IMR-90 (cell line): ENCODE measurements at regions not wholly inside any gene's neighbourhood (a gene's known extent, or its start where the extent isn't known, plus 50 kb on each side); places are given as distances from the start of the nearest gene placed in this dataset.

Experiments used
- ATAC-seq: fragments of 200-7000 bp; cut with Tn5 transposase; 2 replicates; pipeline ENCODE4 v1.9.1; 2020; ENCODE audit warnings: low read depth, mild to moderate bottlenecking, moderate library complexity
- BruUV-seq: library from RNA; stranded (reverse); fragments of 400-500 nt; replicated peaks from 2 replicates; lab custom pipeline; 2021; lab: Mats Ljungman, UMichigan
- CTCF ChIA-PET: fragments of 300-600 bp; formaldehyde crosslinking; extraction: SDS; loops from one replicate; lab custom pipeline; 2021; ENCODE audit warnings: antibody characterized with exemption; lab: Yijun Ruan, JAX
- POLR2A ChIA-PET: fragments of 300-600 bp; sonication (Branson Sonifier 250); formaldehyde crosslinking; loops from one replicate; lab custom pipeline; 2022; ENCODE audit warnings: antibody characterized with exemption; ENCODE audit not compliant: unreplicated experiment; lab: Charles Lee
- DNase-seq: peaks from one replicate; pipeline ENCODE4 v3.0.0; 2013
- H2AFZ ChIP-seq: replicated peaks from 2 replicates; pipeline ENCODE3; 2013; ENCODE audit warnings: low read length, mild to moderate bottlenecking; ENCODE audit not compliant: poor library complexity
- H2AK5ac ChIP-seq: 2 replicates; pipeline ENCODE4 v1.6.1; 2013; ENCODE audit warnings: low read depth, low read length, inconsistent platforms
- H2AK9ac ChIP-seq: replicated peaks from 2 replicates; pipeline ENCODE3; 2013; ENCODE audit warnings: mild to moderate bottlenecking, low read depth, low read length, moderate library complexity; ENCODE audit not compliant: poor library complexity
- H2BK120ac ChIP-seq: 2 replicates; pipeline ENCODE4 v1.6.1; 2013; ENCODE audit warnings: low read depth, low read length, inconsistent platforms
- H2BK15ac ChIP-seq: 3 replicates; pipeline ENCODE4 v1.6.1; 2013; ENCODE audit warnings: low read depth, low read length, inconsistent platforms
- H2BK20ac ChIP-seq: 2 replicates; pipeline ENCODE4 v1.6.1; 2013; ENCODE audit warnings: low read depth, mild to moderate bottlenecking, inconsistent platforms, low read length, moderate library complexity
- H2BK5ac ChIP-seq: 2 replicates; pipeline ENCODE4 v1.6.1; 2013; ENCODE audit warnings: mild to moderate bottlenecking, low read depth, low read length, inconsistent platforms; ENCODE audit not compliant: poor library complexity, severe bottlenecking
- H3K14ac ChIP-seq: replicated peaks from 2 replicates; pipeline ENCODE4 v1.6.1; 2013; ENCODE audit warnings: low read depth, low read length, inconsistent platforms
- H3K18ac ChIP-seq: 2 replicates; pipeline ENCODE4 v1.6.1; 2013; ENCODE audit warnings: low read depth, low read length, control low read depth
- H3K23ac ChIP-seq: 2 replicates; pipeline ENCODE4 v1.6.1; 2013; ENCODE audit warnings: low read depth, low read length, inconsistent platforms
- H3K27ac ChIP-seq: 2 replicates; pipeline ENCODE4 v1.5.1; 2013; ENCODE audit warnings: mild to moderate bottlenecking, control low read depth, low read length; ENCODE audit not compliant: insufficient read depth
- H3K27me3 ChIP-seq: 2 replicates; pipeline ENCODE4 v1.6.1; 2013; ENCODE audit warnings: low read length; ENCODE audit not compliant: control insufficient read depth, insufficient read depth
- H3K36me3 ChIP-seq: 2 replicates; pipeline ENCODE4 v1.6.1; 2013; ENCODE audit warnings: low read length, mixed read lengths; ENCODE audit not compliant: control insufficient read depth, insufficient read depth
- H3K4ac ChIP-seq: 2 replicates; pipeline ENCODE4 v1.6.1; 2013; ENCODE audit warnings: low read depth, low read length, inconsistent platforms
- H3K4me1 ChIP-seq: 2 replicates; pipeline ENCODE4 v1.6.1; 2013; ENCODE audit warnings: low read length, mixed read lengths; ENCODE audit not compliant: control insufficient read depth, insufficient read depth
- H3K4me2 ChIP-seq: 2 replicates; pipeline ENCODE4 v1.6.1; 2013; ENCODE audit warnings: low read depth, mild to moderate bottlenecking, control low read depth, low read length, moderate library complexity
- H3K4me3 ChIP-seq: 2 replicates; pipeline ENCODE4 v1.5.1; 2013; ENCODE audit warnings: low read depth, mild to moderate bottlenecking, control low read depth, low read length, moderate library complexity; ENCODE audit not compliant: insufficient read depth
- H3K56ac ChIP-seq: 2 replicates; pipeline ENCODE4 v1.6.1; 2013; ENCODE audit warnings: low read length, inconsistent platforms; ENCODE audit not compliant: insufficient read depth; ENCODE audit errors: extremely low read depth
- H3K79me1 ChIP-seq, 2 experiments: 2 replicates each; pipeline ENCODE4 v1.6.1; 2013; ENCODE audit warnings: low read length in 2 of 2, inconsistent platforms in 1 of 2, low read depth in 1 of 2
- H3K9ac ChIP-seq: 2 replicates; pipeline ENCODE4 v1.6.1; 2013; ENCODE audit warnings: low read depth, low read length, control low read depth
- H3K9me1 ChIP-seq: 2 replicates; pipeline ENCODE4 v1.6.1; 2013; ENCODE audit warnings: low read length, inconsistent platforms; ENCODE audit not compliant: insufficient read depth
- H3K9me3 ChIP-seq: 2 replicates; pipeline ENCODE4 v1.6.1; 2013; ENCODE audit warnings: low read length; ENCODE audit not compliant: control insufficient read depth, insufficient read depth
- H4K20me1 ChIP-seq: 2 replicates; pipeline ENCODE4 v1.6.1; 2013; ENCODE audit warnings: low read length, inconsistent platforms; ENCODE audit not compliant: insufficient read depth
- H4K5ac ChIP-seq: 2 replicates; pipeline ENCODE4 v1.6.1; 2013; ENCODE audit warnings: mild to moderate bottlenecking, low read depth, low read length, control low read depth
- H4K8ac ChIP-seq, 2 experiments: 2 replicates each; pipeline ENCODE4 v1.6.1; 2013; ENCODE audit warnings: low read depth in 2 of 2, low read length in 2 of 2, control low read depth in 1 of 2, inconsistent platforms in 1 of 2
- H4K91ac ChIP-seq: 2 replicates; pipeline ENCODE4 v1.6.1; 2013; ENCODE audit warnings: low read depth, low read length, inconsistent platforms; ENCODE audit not compliant: insufficient read depth
- BHLHE40 ChIP-seq: fragments of 150-350 bp; IDR thresholded peaks from 2 replicates; pipeline ENCODE4 v1.6.1; 2016; ENCODE audit warnings: mild to moderate bottlenecking, low read depth, low read length
- CEBPB ChIP-seq: IDR thresholded peaks from 2 replicates; pipeline ENCODE4 v1.6.1; 2012; ENCODE audit warnings: low read depth, low read length, improper control_type of control experiment
- CHD1 ChIP-seq: IDR thresholded peaks from 2 replicates; pipeline ENCODE4 v1.6.1; 2012; ENCODE audit warnings: low read depth, low read length, improper control_type of control experiment
- CTCF ChIP-seq: conservative IDR thresholded peaks from 2 replicates; pipeline ENCODE4 v1.5.1; 2012; ENCODE audit warnings: mild to moderate bottlenecking, low read depth, low read length, improper control_type of control experiment
- ELK1 ChIP-seq: fragments of 150-350 bp; IDR thresholded peaks from 2 replicates; pipeline ENCODE4 v1.6.1; 2016; ENCODE audit warnings: low read depth, mild to moderate bottlenecking, low read length, moderate library complexity, borderline replicate concordance
- MAFK ChIP-seq: IDR thresholded peaks from 2 replicates; pipeline ENCODE4 v1.6.1; 2012; ENCODE audit warnings: low read depth, low read length, improper control_type of control experiment
- MXI1 ChIP-seq: IDR thresholded peaks from 2 replicates; pipeline ENCODE4 v1.6.1; 2012; ENCODE audit warnings: low read depth, mild to moderate bottlenecking, low read length, moderate library complexity, borderline replicate concordance
- RAD21 ChIP-seq: IDR thresholded peaks from 2 replicates; pipeline ENCODE4 v1.6.1; 2012; ENCODE audit warnings: low read length, improper control_type of control experiment
- RFX5 ChIP-seq: IDR thresholded peaks from 2 replicates; pipeline ENCODE4 v1.8.0; 2012; ENCODE audit warnings: low read depth, mild to moderate bottlenecking, low read length, moderate library complexity
- SMC3 ChIP-seq: fragments of 150-350 bp; IDR thresholded peaks from 2 replicates; pipeline ENCODE4 v1.6.1; 2016; ENCODE audit warnings: low read depth, mild to moderate bottlenecking, antibody characterized with exemption, low read length, moderate library complexity
- WGBS, 2 experiments: methylation state at CpG; one replicate each; pipeline versions ENCODE4 v1.1.5 to v1.1.7; 2013; ENCODE audit warnings: missing lambda C conversion rate in 2 of 2; ENCODE audit not compliant: insufficient read length in 1 of 2; ENCODE audit errors: extremely low coverage in 2 of 2; 5-methylcytosine and 5-hydroxymethylcytosine counted together
- dilution Hi-C: fragments of 300-500 bp; cut with HindIII; formaldehyde crosslinking; loops from one replicate; pipeline ENCODE4 v1.14.3; 2018; ENCODE audit warnings: low sequenced_read_pairs; ENCODE audit not compliant: unreplicated experiment
- in situ Hi-C: fragments of 300-500 bp; cut with MboI; formaldehyde crosslinking; loops from 3 replicates; pipeline ENCODE4 v1.14.3; 2019; ENCODE audit warnings: low sequenced_read_pairs, inconsistent platforms, mixed read lengths
- intact Hi-C: fragments of 100-400 bp; cut with micrococcal nuclease; formaldehyde crosslinking; loops from 2 replicates; pipeline ENCODE4 v1.10.0; 2022

DNA sequence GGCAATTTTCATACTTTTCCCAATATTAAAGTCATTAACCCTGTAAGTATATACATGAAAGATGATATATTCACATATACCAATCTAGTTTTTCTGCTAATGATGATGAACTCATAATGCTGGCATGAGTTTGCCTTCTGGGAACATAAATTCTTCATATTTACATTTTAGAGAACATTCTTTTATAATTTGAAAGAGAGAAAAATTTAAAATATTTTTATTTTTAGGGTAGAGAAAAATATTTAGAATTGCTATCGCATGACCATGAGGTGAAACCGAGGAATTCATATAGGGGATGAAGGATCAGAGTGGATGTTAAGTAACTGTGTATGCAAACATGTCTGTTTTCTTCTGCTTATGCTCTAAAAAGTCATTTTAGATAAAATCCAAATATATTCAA lies 825.3 kb upstream of the FLRT2 start:
- H2AK5ac ChIP-seq = no peak overlapping the region
- no peaks in the 10 kb centered on the region for H3K4me1 ChIP-seq
- H3K4me2 ChIP-seq = no peak overlapping the region
- H3K9ac ChIP-seq = no peak overlapping the region
- no peak overlapping the region for H2BK20ac ChIP-seq
- in situ Hi-C loops = no loop called here
- H3K9me3 ChIP-seq = no peaks in the 10 kb centered on the region
- H3K4me3 ChIP-seq = no peak overlapping the region
- H3K27me3 ChIP-seq = no peaks in the 10 kb centered on the region
- H3K14ac ChIP-seq = no peak overlapping the region
- H3K9me1 ChIP-seq = no peaks in the 10 kb centered on the region
- H4K5ac ChIP-seq = no peak overlapping the region
- no peaks in the 10 kb centered on the region for H3K79me1 ChIP-seq
- BruUV-seq = no TSS peak
- H2AFZ ChIP-seq = no peak overlapping the region
- no peak overlapping the region for H4K8ac ChIP-seq
- H4K20me1 ChIP-seq = no peaks in the 10 kb centered on the region
- H2BK120ac ChIP-seq = no peak overlapping the region
- H3K27ac ChIP-seq = no peak overlapping the region
- H3K23ac ChIP-seq = no peak overlapping the region
- DNase-seq = no peak
- no peak overlapping the region for H3K4ac ChIP-seq
- ChIA-PET POLR2A (no interaction called here), CTCF (no interaction called here)
- H3K18ac ChIP-seq = no peak overlapping the region
- intact Hi-C loops = no loop called here
- no peak overlapping the region for H2BK5ac ChIP-seq
- H3K56ac ChIP-seq = no peak overlapping the region
- dilution Hi-C loops = no loop called here
- WGBS, 2 experiments = no CpG with 5 or more reads among the region's 2 CpGs
- TF ChIP-seq RAD21 = no peak
- no peak for TF ChIP-seq BHLHE40
- no peak for TF ChIP-seq CEBPB
- TF ChIP-seq RFX5 = no peak
- no peak for TF ChIP-seq MAFK
- no peak for TF ChIP-seq SMC3
- TF ChIP-seq CHD1 = no peak
- TF ChIP-seq ELK1 = no peak
- no peak for TF ChIP-seq MXI1
- TF ChIP-seq CTCF = no peak
- no peak overlapping the region for H2AK9ac ChIP-seq
- H4K91ac ChIP-seq = no peak overlapping the region
- no peak for ATAC-seq
- no peak overlapping the region for H2BK15ac ChIP-seq
- no peaks in the 10 kb centered on the region for H3K36me3 ChIP-seq
